ENCODE measurements at regions not wholly inside any gene's neighbourhood (a gene's known extent, or its start where the extent isn't known, plus 50 kb on each side); places are given as distances from the start of the nearest gene placed in this dataset.
"Not testable (repeated sequence)": the region's sequence is repeated elsewhere in the genome, so short reads cannot be mapped to it uniquely, and the experiment has no call there.

DNA sequence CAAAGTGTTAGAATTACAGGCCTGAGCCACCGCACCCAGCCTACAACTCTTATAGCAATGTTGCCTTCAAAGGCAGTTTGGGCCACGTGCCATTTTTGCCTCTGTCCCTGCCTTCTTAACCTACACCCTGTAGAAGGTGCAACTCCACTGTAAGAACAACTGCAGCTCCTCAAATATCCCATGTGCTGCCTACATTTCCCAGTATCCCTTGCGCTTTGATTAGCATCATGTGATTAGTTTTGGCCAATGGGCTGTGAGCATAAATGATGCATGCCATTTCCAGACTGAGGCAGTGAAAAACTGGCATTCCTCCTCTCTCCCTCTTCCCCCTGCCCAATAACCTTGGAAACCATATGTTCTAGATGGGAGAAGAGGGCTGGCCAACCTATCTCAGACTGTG lies 75.2 kb upstream of the MRI1 start:
- Histone ChIP-seq H3K4me2 (ENCODE audit: low read depth, low read length, poor library complexity, severe bottlenecking) (no peak overlapping the region), H3K79me2 (ENCODE audit: insufficient read depth, low read length) (no peaks in the 10 kb centered on the region), H3K4me1 (ENCODE audit: insufficient read depth, low read length, poor library complexity, severe bottlenecking) (peaks cover 4% of the 10 kb centered on the region), H3F3A (ENCODE audit: low read depth) (no peaks in the 10 kb centered on the region), H3K9me2 (replicated peaks; ENCODE audit: low read depth, low read length) (no peaks in the 10 kb centered on the region), H3K9ac (ENCODE audit: low read depth, low read length, poor library complexity, severe bottlenecking) (no peak overlapping the region), H4K20me1 (ENCODE audit: insufficient read depth, low read length, poor library complexity, severe bottlenecking) (no peaks in the 10 kb centered on the region), H3K36me3 (ENCODE audit: insufficient read depth, low read length) (no peaks in the 10 kb centered on the region), H3K4me3 (ENCODE audit: low read length, poor library complexity, severe bottlenecking) (no peak overlapping the region), H2AFZ (ENCODE audit: low read length) (peak overlapping the region; percentile 62), H3K27me3 (ENCODE audit: insufficient read depth, low read length, poor library complexity, severe bottlenecking) (no peaks in the 10 kb centered on the region), H3K9me3 (ENCODE audit: insufficient read depth, low read depth, low read length) (no peaks in the 10 kb centered on the region)
- TF ChIP-seq EZH2phosphoT487 (IDR thresholded peaks at IDR 0.05; ENCODE audit: borderline replicate concordance) = no peak
- TF ChIP-seq, protein P1, sequence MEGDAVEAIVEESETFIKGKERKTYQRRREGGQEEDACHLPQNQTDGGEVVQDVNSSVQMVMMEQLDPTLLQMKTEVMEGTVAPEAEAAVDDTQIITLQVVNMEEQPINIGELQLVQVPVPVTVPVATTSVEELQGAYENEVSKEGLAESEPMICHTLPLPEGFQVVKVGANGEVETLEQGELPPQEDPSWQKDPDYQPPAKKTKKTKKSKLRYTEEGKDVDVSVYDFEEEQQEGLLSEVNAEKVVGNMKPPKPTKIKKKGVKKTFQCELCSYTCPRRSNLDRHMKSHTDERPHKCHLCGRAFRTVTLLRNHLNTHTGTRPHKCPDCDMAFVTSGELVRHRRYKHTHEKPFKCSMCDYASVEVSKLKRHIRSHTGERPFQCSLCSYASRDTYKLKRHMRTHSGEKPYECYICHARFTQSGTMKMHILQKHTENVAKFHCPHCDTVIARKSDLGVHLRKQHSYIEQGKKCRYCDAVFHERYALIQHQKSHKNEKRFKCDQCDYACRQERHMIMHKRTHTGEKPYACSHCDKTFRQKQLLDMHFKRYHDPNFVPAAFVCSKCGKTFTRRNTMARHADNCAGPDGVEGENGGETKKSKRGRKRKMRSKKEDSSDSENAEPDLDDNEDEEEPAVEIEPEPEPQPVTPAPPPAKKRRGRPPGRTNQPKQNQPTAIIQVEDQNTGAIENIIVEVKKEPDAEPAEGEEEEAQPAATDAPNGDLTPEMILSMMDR (conservative IDR thresholded peaks at IDR 0.05; ENCODE audit: low read length) = no peak

DNA sequence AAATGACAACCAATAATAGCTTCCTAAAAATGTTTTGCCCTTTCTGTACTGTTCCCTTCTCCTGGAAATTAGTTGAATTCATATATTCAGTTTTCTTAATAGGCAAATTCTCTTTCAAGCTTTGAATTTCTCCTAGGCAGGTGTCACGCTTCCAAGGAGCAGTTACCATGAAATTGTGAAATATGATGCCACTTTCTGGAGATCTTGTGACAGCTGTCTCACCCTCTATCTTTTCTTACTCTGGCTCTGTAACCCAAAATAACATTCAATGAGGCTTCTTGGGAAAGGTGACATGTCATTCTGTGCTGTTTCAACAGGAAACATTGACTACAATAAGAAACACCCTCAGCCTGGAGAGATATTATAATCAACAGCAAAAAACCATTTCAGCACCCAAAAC lies 80.3 kb upstream of the MRI1 start:
- H3K9me2 ChIP-seq (replicated peaks; ENCODE audit: low read depth, low read length) = no peaks in the 10 kb centered on the region
- H3K9me3 ChIP-seq (ENCODE audit: insufficient read depth, low read depth, low read length) = peaks cover 10% of the 10 kb centered on the region
- H3K27me3 ChIP-seq (ENCODE audit: insufficient read depth, low read length, poor library complexity, severe bottlenecking) = no peaks in the 10 kb centered on the region
- TF ChIP-seq, protein P1 (conservative IDR thresholded peaks at IDR 0.05; ENCODE audit: low read length) = no peak
- no peak for TF ChIP-seq EZH2phosphoT487 (IDR thresholded peaks at IDR 0.05; ENCODE audit: borderline replicate concordance)
- H3K4me1 ChIP-seq (ENCODE audit: insufficient read depth, low read length, poor library complexity, severe bottlenecking) = peaks cover 4% of the 10 kb centered on the region
- no peaks in the 10 kb centered on the region for H3K79me2 ChIP-seq (ENCODE audit: insufficient read depth, low read length)
- no peak overlapping the region for H3K4me3 ChIP-seq (ENCODE audit: low read length, poor library complexity, severe bottlenecking)
- no peak overlapping the region for H3K9ac ChIP-seq (ENCODE audit: low read depth, low read length, poor library complexity, severe bottlenecking)
- no peak overlapping the region for H2AFZ ChIP-seq (ENCODE audit: low read length)
- H3K36me3 ChIP-seq (ENCODE audit: insufficient read depth, low read length) = no peaks in the 10 kb centered on the region
- no peak overlapping the region for H3K4me2 ChIP-seq (ENCODE audit: low read depth, low read length, poor library complexity, severe bottlenecking)
- H4K20me1 ChIP-seq (ENCODE audit: insufficient read depth, low read length, poor library complexity, severe bottlenecking) = no peaks in the 10 kb centered on the region
- H3F3A ChIP-seq (ENCODE audit: low read depth) = no peaks in the 10 kb centered on the region

DNA sequence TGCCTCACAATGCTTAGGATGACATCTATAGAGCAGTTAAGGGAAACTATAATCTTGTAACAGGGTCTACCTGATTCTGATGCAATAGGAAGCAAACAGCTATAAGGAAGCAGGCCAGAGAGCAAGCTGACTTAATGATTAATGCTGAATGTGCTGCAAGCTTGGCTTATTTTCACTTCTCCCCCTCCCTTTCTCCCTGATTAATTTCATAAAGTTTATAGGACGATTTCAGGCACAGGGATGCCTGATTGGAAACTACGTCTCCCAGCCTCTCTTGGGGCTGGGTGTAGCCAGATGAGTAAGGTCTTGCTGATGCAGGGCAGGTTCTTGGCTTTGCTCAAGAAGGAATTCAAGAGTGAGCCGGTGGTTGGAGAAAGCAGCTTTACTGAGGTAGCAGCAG lies 82.8 kb upstream of the MRI1 start:
- H3K9me3 ChIP-seq (ENCODE audit: insufficient read depth, low read depth, low read length) = peaks cover 12% of the 10 kb centered on the region
- H3K79me2 ChIP-seq (ENCODE audit: insufficient read depth, low read length) = no peaks in the 10 kb centered on the region
- H3K4me3 ChIP-seq (ENCODE audit: low read length, poor library complexity, severe bottlenecking) = no peak overlapping the region
- no peak overlapping the region for H2AFZ ChIP-seq (ENCODE audit: low read length)
- H3K36me3 ChIP-seq (ENCODE audit: insufficient read depth, low read length) = no peaks in the 10 kb centered on the region
- TF ChIP-seq, protein P1 (conservative IDR thresholded peaks at IDR 0.05; ENCODE audit: low read length) = no peak
- TF ChIP-seq EZH2phosphoT487 (IDR thresholded peaks at IDR 0.05; ENCODE audit: borderline replicate concordance) = no peak
- no peak overlapping the region for H3K4me2 ChIP-seq (ENCODE audit: low read depth, low read length, poor library complexity, severe bottlenecking)
- H3K4me1 ChIP-seq (ENCODE audit: insufficient read depth, low read length, poor library complexity, severe bottlenecking) = peaks cover 4% of the 10 kb centered on the region
- H3K27me3 ChIP-seq (ENCODE audit: insufficient read depth, low read length, poor library complexity, severe bottlenecking) = no peaks in the 10 kb centered on the region
- H3K9me2 ChIP-seq (replicated peaks; ENCODE audit: low read depth, low read length) = no peaks in the 10 kb centered on the region
- no peaks in the 10 kb centered on the region for H4K20me1 ChIP-seq (ENCODE audit: insufficient read depth, low read length, poor library complexity, severe bottlenecking)
- no peaks in the 10 kb centered on the region for H3F3A ChIP-seq (ENCODE audit: low read depth)
- H3K9ac ChIP-seq (ENCODE audit: low read depth, low read length, poor library complexity, severe bottlenecking) = no peak overlapping the region

DNA sequence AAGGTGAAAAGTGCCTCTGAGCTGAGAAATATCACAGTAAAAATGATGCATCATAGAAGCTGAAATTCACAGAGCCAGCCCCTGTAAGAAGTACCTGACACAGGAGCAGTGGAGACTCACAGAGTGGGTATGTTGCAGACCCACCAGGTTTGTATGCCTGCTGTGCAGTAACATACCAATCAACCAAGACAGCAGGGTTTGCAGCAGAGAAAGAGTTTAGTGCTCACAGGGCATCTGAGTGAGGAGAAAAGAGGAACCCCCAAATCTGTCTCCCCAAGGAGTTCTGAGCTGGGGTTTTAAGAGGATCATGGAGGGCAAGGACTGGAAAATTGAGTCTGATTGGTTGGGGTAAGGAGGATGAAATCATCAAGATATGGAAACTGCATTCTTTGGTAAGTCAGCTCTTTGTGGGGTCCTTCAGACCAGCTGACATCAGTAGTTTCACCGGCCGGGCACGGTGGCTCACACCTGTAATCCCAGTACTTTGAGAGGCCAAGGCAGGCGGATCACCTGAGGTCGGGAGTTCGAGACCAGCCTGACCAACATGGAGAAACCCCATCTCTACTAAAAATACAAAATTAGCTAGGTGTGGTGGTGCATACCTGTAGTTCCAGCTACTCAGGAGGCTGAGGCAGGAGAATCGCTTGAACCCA lies 83.5 kb upstream of the MRI1 start:
- not testable (repeated sequence) for H4K20me1 ChIP-seq (ENCODE audit: insufficient read depth, low read length, poor library complexity, severe bottlenecking); H3K4me2 ChIP-seq (ENCODE audit: low read depth, low read length, poor library complexity, severe bottlenecking); H3K4me3 ChIP-seq (ENCODE audit: low read length, poor library complexity, severe bottlenecking); H3K4me1 ChIP-seq (ENCODE audit: insufficient read depth, low read length, poor library complexity, severe bottlenecking); H3F3A ChIP-seq (ENCODE audit: low read depth); H3K9ac ChIP-seq (ENCODE audit: low read depth, low read length, poor library complexity, severe bottlenecking); H3K79me2 ChIP-seq (ENCODE audit: insufficient read depth, low read length); H3K27me3 ChIP-seq (ENCODE audit: insufficient read depth, low read length, poor library complexity, severe bottlenecking); H2AFZ ChIP-seq (ENCODE audit: low read length); H3K9me2 ChIP-seq (replicated peaks; ENCODE audit: low read depth, low read length); H3K36me3 ChIP-seq (ENCODE audit: insufficient read depth, low read length)
- peaks cover 12% of the 10 kb centered on the region for H3K9me3 ChIP-seq (ENCODE audit: insufficient read depth, low read depth, low read length)

DNA sequence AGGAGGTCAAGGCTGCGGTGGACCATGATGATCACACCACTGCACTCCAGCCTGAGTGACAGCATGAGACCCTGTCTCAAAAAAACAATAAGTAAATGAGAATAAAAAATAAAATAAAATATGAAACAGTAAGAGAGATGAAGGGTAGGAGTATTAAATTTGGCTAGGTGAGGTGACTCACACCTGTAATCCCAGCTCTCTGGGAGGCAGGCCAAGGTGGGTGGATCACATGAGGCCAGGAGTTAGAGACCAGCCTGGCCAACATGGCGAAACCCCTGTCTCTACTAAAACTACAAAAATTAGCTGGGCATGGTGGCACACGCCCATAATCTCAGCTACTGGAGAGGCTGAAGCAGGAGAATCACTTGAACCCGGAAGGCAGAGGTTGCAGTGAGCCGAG lies 87.4 kb upstream of the MRI1 start:
- H4K20me1 ChIP-seq (ENCODE audit: insufficient read depth, low read length, poor library complexity, severe bottlenecking); H3K4me3 ChIP-seq (ENCODE audit: low read length, poor library complexity, severe bottlenecking); H3K4me2 ChIP-seq (ENCODE audit: low read depth, low read length, poor library complexity, severe bottlenecking); H3K9ac ChIP-seq (ENCODE audit: low read depth, low read length, poor library complexity, severe bottlenecking); H3K4me1 ChIP-seq (ENCODE audit: insufficient read depth, low read length, poor library complexity, severe bottlenecking); H3K9me2 ChIP-seq (replicated peaks; ENCODE audit: low read depth, low read length); H3K27me3 ChIP-seq (ENCODE audit: insufficient read depth, low read length, poor library complexity, severe bottlenecking); H3F3A ChIP-seq (ENCODE audit: low read depth); H3K79me2 ChIP-seq (ENCODE audit: insufficient read depth, low read length); H2AFZ ChIP-seq (ENCODE audit: low read length); H3K36me3 ChIP-seq (ENCODE audit: insufficient read depth, low read length): not testable (repeated sequence)
- peaks cover 15% of the 10 kb centered on the region for H3K9me3 ChIP-seq (ENCODE audit: insufficient read depth, low read depth, low read length)
